ENCODE measurements at regions not wholly inside any gene's neighbourhood (a gene's known extent, or its start where the extent isn't known, plus 50 kb on each side); places are given as distances from the start of the nearest gene placed in this dataset.

DNA sequence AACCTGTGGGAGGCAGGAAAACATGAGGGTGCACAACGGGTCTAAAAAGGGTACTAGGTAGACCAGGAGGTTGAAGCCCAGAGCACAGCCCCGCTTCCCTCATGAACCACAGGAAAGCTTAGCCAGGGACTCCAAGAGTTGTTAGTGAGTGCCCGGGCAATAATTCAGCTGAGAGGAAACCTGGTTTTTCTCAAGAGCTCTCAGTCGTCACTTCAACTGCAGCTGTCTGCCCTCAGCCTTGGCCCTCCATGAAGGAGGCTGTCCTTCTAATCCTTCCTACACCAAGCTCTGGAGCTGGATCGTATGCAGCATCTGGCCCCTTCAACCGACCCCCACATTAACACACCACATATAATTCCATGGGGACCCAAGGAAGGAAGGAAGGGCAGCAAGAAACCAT, 77.0 kb upstream of the BACE2 start:
- no peak for DNase-seq (ENCODE audit: extremely low spot score)
- no peaks in the 10 kb centered on the region for H3K36me3 ChIP-seq (ENCODE audit: insufficient read depth)
- no peak overlapping the region for H3K4me3 ChIP-seq (ENCODE audit: low read depth, low read length)
- 32% methylated on average over 6 of the region's 6 CpGs for WGBS
- H3K4me1 ChIP-seq (ENCODE audit: insufficient read depth), result no peaks in the 10 kb centered on the region
- H3K27ac ChIP-seq (ENCODE audit: low read depth), result no peak overlapping the region

DNA sequence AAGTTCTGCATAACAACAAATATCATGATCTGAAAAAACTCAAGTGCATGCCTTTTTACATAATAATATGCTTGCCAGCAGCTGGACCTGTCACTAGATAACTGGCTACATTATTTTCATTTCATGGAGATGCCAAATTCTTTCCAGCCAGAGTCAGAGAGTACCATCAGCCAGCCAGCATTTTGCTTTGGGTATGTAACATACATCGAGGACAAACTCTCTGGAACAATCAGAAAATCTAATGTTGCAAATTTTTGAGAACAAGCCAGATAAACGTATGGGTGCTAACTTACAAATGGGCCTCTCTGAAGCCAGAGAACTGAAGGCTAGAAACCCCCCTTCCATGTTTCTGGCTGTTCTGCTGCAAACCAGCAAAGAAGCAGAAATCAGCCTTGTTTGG, 76.3 kb upstream of the BACE2 start:
- Histone ChIP-seq H3K27ac (ENCODE audit: low read depth) (no peak overlapping the region), H3K36me3 (ENCODE audit: insufficient read depth) (no peaks in the 10 kb centered on the region), H3K4me3 (ENCODE audit: low read depth, low read length) (no peak overlapping the region), H3K4me1 (ENCODE audit: insufficient read depth) (no peaks in the 10 kb centered on the region)
- 41% methylated on average over 2 of the region's 2 CpGs for WGBS
- DNase-seq (ENCODE audit: extremely low spot score), result no peak

DNA sequence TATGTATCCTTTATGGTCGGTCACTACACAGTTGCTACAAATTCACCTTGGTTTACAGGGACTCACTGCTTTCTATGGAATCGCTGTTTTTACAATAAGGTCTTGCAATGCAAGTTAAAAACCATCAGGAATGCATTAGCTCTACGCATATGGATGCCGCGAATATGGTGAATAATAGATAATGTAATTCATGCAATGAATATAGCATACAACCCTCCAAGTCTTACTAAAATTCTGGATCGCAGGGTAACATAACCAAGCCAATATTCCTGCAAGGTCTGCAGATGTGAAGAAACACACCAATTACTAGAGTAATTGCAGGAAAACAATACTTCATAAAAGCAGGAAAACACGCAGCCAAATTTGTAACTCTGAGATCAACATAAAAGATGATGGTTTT, 75.6 kb upstream of the BACE2 start:
- no peak for DNase-seq (ENCODE audit: extremely low spot score)
- no peak overlapping the region for H3K27ac ChIP-seq (ENCODE audit: low read depth)
- no peaks in the 10 kb centered on the region for H3K4me1 ChIP-seq (ENCODE audit: insufficient read depth)
- H3K36me3 ChIP-seq (ENCODE audit: insufficient read depth), result no peaks in the 10 kb centered on the region
- H3K4me3 ChIP-seq (ENCODE audit: low read depth, low read length), result no peak overlapping the region
- WGBS, result 92% methylated on average over 7 of the region's 7 CpGs

DNA sequence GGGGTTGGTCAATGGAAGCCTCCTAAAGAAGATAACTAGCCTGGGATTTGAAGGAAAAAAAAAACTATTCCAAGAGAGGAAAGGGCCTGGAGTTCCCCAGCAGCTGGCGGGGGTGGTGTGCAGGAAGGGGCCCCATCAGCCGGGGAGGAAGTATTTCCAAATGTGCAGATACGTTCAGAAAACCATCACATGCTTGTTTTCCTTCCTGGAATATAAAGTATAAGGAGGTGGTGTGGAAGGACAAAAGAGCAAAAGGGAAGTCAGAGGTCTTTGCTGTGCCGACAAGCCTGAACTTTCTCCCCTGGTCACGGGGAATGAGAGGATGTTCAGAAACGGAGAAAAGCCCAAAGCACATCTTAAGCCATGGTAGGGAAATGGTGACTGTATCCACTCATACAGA, 72.0 kb upstream of the BACE2 start:
- WGBS, result 45% methylated on average over 6 of the region's 6 CpGs
- H3K27ac ChIP-seq (ENCODE audit: low read depth), result no peak overlapping the region
- no peak overlapping the region for H3K4me3 ChIP-seq (ENCODE audit: low read depth, low read length)
- no peak for DNase-seq (ENCODE audit: extremely low spot score)
- H3K4me1 ChIP-seq (ENCODE audit: insufficient read depth), result no peaks in the 10 kb centered on the region
- no peaks in the 10 kb centered on the region for H3K36me3 ChIP-seq (ENCODE audit: insufficient read depth)

DNA sequence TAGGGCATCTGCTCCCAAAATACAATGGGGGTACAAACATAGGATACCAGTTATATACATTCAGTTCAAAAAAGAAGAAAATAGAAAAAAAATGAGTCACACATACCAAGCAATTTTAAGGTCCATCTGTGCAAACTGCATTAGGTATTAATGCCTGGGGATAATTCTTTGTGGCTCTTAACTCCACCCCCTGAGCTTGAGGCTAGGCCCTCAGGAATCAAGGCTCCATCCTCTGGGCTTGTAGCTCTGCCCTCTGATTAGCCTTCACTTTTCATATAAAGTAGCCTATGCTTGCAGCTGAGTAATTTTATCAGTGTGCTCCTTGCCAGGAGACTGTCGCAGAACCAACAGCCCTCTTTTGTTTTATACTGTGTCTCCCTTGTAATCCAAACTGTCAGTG, 69.9 kb upstream of the BACE2 start:
- H3K27ac ChIP-seq (ENCODE audit: low read depth), result no peak overlapping the region
- 50% methylated on average over 1 of the region's 1 CpG for WGBS
- DNase-seq (ENCODE audit: extremely low spot score), result no peak
- H3K4me1 ChIP-seq (ENCODE audit: insufficient read depth), result no peaks in the 10 kb centered on the region
- no peaks in the 10 kb centered on the region for H3K36me3 ChIP-seq (ENCODE audit: insufficient read depth)
- H3K4me3 ChIP-seq (ENCODE audit: low read depth, low read length), result no peak overlapping the region

DNA sequence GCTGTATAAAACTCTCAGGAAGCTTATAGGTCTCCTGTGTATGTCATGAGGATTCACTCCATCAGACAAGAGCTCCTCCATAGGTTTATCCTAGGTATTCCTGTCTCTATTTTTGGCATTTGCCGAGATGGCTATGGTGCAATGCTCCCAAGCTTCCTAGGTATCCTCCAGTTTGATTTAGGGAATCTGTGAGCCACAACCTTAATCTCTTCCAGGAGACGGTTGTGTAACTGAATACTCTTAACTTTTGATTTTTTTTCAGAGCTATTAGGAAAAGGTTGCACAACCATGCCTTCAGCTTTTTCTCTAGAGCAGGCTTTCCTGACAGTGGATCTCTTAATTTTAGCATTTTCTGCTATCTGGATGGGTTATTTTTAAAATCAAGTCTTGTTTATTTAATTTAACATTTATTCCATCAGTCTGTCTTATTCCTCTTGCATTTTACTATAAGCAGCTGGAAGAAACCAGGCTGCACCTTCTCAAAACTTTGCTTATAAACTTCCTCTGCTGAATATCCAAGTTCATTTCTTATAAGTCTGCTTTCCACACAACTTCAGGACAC, 69.4 kb upstream of the BACE2 start:
- no peak for DNase-seq (ENCODE audit: extremely low spot score)
- 50% methylated on average over 2 of the region's 2 CpGs for WGBS
- no peak overlapping the region for H3K4me3 ChIP-seq (ENCODE audit: low read depth, low read length)
- no peaks in the 10 kb centered on the region for H3K36me3 ChIP-seq (ENCODE audit: insufficient read depth)
- no peak overlapping the region for H3K27ac ChIP-seq (ENCODE audit: low read depth)
- H3K4me1 ChIP-seq (ENCODE audit: insufficient read depth), result no peaks in the 10 kb centered on the region

DNA sequence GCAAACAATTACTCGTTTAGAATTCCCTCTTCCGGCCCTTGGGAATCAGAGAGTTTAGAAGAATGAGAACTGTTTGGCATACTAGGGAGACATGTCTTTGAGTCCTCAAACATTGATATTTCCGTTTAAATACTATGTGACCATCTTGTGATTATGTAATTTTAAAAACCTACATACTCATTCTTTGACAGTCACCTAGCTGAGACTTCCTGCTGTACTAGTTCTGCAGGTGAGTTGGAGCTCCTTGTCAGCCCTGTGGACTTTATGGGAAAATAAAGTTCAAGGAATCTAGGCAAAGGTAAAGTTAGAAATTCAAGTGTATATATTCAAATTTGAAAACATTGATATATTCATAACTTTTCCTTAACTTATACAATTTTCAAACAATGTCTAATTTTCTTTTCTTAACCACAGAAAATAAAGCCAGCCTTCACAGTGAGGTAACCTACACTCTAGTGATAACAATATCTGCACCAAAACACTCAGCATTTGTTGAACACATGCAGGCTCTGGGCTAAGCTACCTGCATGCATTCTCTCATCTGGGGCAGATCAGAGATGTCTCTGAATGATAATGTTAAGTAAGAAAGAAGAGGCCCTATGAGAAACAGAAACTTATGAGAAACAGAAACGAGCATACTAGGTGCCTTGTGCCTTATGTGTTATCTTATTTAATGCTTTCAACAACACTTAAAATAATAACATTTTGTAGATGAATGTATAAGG, 67.0 kb upstream of the BACE2 start:
- H3K27ac ChIP-seq (ENCODE audit: low read depth), result no peak overlapping the region
- no peaks in the 10 kb centered on the region for H3K36me3 ChIP-seq (ENCODE audit: insufficient read depth)
- no peak overlapping the region for H3K4me3 ChIP-seq (ENCODE audit: low read depth, low read length)
- DNase-seq (ENCODE audit: extremely low spot score), result no peak
- WGBS, result 76% methylated on average over 4 of the region's 4 CpGs
- no peaks in the 10 kb centered on the region for H3K4me1 ChIP-seq (ENCODE audit: insufficient read depth)

DNA sequence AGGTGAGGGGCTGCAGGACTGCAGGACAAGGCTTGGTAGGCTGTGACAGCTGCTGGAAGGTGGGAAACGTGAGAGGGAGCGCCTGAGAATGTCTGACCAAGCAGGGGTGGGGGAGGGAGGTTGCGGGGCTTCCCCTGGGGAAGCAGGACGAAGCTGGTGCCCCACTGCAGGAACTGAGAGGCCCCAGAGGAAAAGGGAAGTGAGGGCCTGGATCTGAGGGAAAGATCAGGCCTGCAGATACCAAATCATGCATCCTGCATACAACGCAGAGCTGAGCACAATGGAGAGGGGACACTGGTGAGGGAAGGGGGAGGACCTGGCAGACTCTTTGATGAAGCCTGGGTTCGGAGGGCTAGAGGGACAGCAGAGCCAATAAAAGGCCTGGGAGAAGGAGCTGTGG, 65.7 kb upstream of the BACE2 start:
- no peak for DNase-seq (ENCODE audit: extremely low spot score)
- H3K4me1 ChIP-seq (ENCODE audit: insufficient read depth), result no peaks in the 10 kb centered on the region
- H3K4me3 ChIP-seq (ENCODE audit: low read depth, low read length), result no peak overlapping the region
- H3K36me3 ChIP-seq (ENCODE audit: insufficient read depth), result no peaks in the 10 kb centered on the region
- H3K27ac ChIP-seq (ENCODE audit: low read depth), result no peak overlapping the region
- 42% methylated on average over 6 of the region's 6 CpGs for WGBS

DNA sequence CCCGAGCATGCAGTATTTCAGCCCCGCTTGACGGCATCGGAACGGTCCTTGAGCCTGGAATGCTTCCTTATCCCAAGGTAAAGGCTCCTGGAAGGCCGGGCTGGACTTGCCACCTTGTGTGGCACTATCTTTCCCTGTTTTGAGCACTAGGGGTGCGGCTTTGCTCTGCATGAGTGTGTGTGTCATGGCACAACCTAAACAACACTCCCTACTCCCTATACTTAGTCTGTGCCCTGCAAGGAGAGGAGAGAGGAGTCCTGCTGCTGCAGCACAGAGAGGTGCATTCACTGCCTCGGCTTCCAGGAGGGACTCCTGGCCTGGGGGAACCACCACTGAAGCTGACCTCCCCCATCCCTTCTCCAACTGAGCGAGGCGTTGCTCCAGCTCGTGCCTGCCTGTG, 60.4 kb upstream of the BACE2 start:
- no peak overlapping the region for H3K27ac ChIP-seq (ENCODE audit: low read depth)
- WGBS, result 72% methylated on average over 11 of the region's 11 CpGs
- DNase-seq (ENCODE audit: extremely low spot score), result no peak
- H3K4me1 ChIP-seq (ENCODE audit: insufficient read depth), result no peaks in the 10 kb centered on the region
- no peaks in the 10 kb centered on the region for H3K36me3 ChIP-seq (ENCODE audit: insufficient read depth)
- H3K4me3 ChIP-seq (ENCODE audit: low read depth, low read length), result no peak overlapping the region

DNA sequence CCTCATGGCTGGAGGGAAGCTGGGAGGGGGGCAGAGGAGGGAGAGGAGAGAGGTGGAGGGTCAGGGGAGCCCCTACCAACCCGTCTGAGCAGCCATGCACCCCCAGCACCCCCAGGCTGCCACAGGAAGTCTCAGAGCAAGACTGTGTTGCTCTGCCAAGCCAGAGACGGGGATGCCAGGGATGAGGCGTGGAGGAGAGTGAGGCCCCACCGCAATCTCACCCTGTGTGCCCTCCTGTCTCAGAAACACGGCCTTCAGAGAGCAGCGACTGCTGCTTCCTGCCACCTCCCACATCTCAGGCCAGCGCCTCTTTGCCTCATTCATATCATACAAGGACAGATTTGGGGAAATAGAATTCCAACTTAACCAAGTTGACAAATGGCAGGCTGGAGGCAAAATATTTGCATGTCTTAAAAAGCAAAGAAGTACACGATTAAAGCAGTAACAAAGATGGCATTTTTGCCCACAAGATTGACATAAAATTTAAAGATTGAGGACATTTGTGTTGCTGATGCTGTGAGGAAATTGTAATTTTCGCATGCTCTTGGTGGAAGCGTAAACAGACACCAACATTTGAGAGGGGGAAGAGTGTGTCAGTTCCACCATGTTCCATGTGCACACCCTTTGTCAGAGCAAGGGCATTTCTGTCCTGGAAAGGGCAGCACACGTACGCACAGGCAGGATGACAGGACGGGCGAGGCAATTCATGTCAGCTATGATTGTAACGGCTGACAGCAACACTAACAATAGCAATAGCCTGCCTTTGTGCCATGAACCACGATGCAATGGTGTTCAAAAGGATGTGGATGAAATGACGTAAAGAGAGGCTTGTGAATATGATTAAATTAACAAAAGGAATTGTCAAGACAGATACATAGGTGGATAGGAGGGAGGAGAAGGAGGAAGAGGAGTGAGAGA, 59.0 kb upstream of the BACE2 start:
- DNase-seq (ENCODE audit: extremely low spot score), result no peak
- H3K27ac ChIP-seq (ENCODE audit: low read depth), result no peak overlapping the region
- no peaks in the 10 kb centered on the region for H3K36me3 ChIP-seq (ENCODE audit: insufficient read depth)
- H3K4me1 ChIP-seq (ENCODE audit: insufficient read depth), result no peaks in the 10 kb centered on the region
- 63% methylated on average over 17 of the region's 17 CpGs for whole genome bisulfite sequencing
- H3K4me3 ChIP-seq (ENCODE audit: low read depth, low read length), result no peak overlapping the region

DNA sequence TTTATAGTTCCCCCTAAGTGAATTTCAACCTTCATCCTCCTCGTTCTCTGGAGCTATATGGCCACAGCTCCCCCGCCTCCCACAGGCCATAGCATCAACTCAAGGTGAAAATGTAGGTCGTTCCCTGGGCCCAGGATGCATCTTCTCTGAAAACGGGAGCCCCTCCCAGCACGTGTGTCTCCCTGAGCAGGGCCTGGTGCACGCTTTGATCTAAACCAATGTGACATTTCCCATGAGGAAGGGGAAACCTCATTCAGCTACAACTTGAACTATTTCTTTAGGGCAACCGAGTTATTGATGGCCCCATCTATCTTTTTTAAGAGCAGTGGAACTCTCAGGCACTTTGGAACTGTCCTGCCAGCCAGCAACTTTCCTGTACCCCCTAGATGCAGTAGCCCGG, 57.8 kb upstream of the BACE2 start:
- Histone ChIP-seq H3K27ac (ENCODE audit: low read depth) (no peak overlapping the region), H3K4me1 (ENCODE audit: insufficient read depth) (no peaks in the 10 kb centered on the region), H3K36me3 (ENCODE audit: insufficient read depth) (no peaks in the 10 kb centered on the region), H3K4me3 (ENCODE audit: low read depth, low read length) (no peak overlapping the region)
- no peak for DNase-seq (ENCODE audit: extremely low spot score)
- 82% methylated on average over 8 of the region's 8 CpGs for WGBS

DNA sequence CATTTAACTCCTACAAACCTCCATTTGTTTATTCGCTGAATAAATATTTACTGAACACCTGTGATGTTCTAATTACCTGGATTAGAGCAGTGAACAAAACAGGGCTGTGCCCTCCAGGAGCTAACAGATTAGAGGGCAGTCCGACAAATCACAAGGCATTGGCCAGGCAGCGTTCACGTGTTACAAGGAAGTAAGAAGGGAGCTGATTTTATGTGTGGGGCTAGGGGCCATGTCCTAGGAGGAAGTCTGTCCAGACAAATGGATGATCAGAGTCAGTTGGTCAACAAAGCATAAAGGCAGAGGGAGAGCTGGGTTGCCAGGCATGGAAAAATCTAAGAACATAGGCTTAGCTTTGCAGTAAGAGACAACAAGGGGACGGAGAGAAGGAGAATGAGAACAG, 57.3 kb upstream of the BACE2 start:
- Histone ChIP-seq H3K27ac (ENCODE audit: low read depth) (no peak overlapping the region), H3K36me3 (ENCODE audit: insufficient read depth) (no peaks in the 10 kb centered on the region), H3K4me1 (ENCODE audit: insufficient read depth) (no peaks in the 10 kb centered on the region), H3K4me3 (ENCODE audit: low read depth, low read length) (no peak overlapping the region)
- 85% methylated on average over 5 of the region's 5 CpGs for WGBS
- DNase-seq (ENCODE audit: extremely low spot score), result no peak

DNA sequence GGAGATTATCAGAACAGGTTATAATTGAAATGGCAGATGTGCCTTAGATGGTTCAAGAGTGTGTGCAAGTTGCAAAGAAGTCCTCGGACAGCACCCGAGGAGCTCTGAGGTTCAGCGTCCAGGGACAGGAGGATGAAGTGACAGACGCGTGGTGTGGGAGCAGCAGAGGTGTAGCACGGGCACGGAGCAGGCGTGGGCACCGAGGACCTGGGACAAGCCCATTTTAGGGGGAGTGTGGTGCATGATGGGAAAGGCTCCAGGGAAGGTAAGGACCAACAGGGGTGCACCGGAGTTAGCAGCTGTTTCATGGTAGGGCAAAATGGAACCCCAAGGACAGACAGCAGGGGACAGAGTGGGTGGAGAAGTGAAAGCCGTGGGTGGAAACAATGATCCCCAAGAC, 56.3 kb upstream of the BACE2 start:
- Histone ChIP-seq H3K4me1 (ENCODE audit: insufficient read depth) (no peaks in the 10 kb centered on the region), H3K4me3 (ENCODE audit: low read depth, low read length) (no peak overlapping the region), H3K27ac (ENCODE audit: low read depth) (no peak overlapping the region), H3K36me3 (ENCODE audit: insufficient read depth) (no peaks in the 10 kb centered on the region)
- no peak for DNase-seq (ENCODE audit: extremely low spot score)
- WGBS, result 82% methylated on average over 11 of the region's 11 CpGs

Measured in urinary bladder (tissue), 3 donors.